Vagina (tissue), 2 donors: ENCODE measurements at regions not wholly inside any gene's neighbourhood (a gene's known extent, or its start where the extent isn't known, plus 50 kb on each side); places are given as distances from the start of the nearest gene placed in this dataset.

Experiments used
- DNase-seq, 2 donors: peaks; one replicate each; pipeline ENCODE4 v3.0.0-alpha.2; 2017; ENCODE audit errors: extremely low spot score in 2 of 2
- H3K27ac ChIP-seq: fragments of 200-600 bp; sonication (generic); one replicate; pipeline ENCODE4 v1.5.1; 2019
- H3K27me3 ChIP-seq: fragments of 200-600 bp; sonication (generic); one replicate; pipeline ENCODE4 v1.5.1; 2019
- H3K36me3 ChIP-seq, 2 donors: fragments of 200-600 bp; sonication (generic); one replicate each; pipeline ENCODE4 v1.5.1; 2017 to 2019
- H3K4me1 ChIP-seq: fragments of 200-600 bp; sonication (generic); one replicate; pipeline ENCODE4 v1.5.1; 2019
- H3K4me3 ChIP-seq, 2 donors: fragments of 200-600 bp; sonication (generic); 1 replicate in 1 of 2; 2 replicates in 1 of 2; pipeline ENCODE4 v1.5.1; 2016 to 2019
- H3K9me3 ChIP-seq: fragments of 200-600 bp; sonication (generic); one replicate; pipeline ENCODE4 v1.5.1; 2019
- POLR2A ChIP-seq, 2 donors: fragments of 450-650 bp; IDR thresholded peaks; one replicate each; pipeline ENCODE4 v1.6.1; 2017; ENCODE audit warnings: antibody characterized with exemption in 2 of 2, mild to moderate bottlenecking in 2 of 2, moderate library complexity in 2 of 2
- POLR2AphosphoS5 ChIP-seq, 2 donors: sonication (generic); formaldehyde crosslinking; IDR thresholded peaks; one replicate each; pipeline ENCODE4 v1.9.0; 2017; ENCODE audit warnings: antibody characterized with exemption in 2 of 2, mild to moderate bottlenecking in 2 of 2, low read depth in 1 of 2; ENCODE audit not compliant: insufficient read depth in 1 of 2
- intact Hi-C: fragments of 100-400 bp; cut with DNase I; formaldehyde crosslinking; loops from one replicate; pipeline ENCODE4 v1.15.1; 2023
- TF ChIP-seq, protein P1 (sequence below), 3 experiments: fragments of 450-650 bp in 2 of 3; fragments of 200-600 bp in 1 of 3; sonication (generic) in 1 of 3; IDR thresholded peaks; one replicate each; pipeline ENCODE4 v1.5.1; 2017 to 2019; ENCODE audit warnings: antibody characterized with exemption in 3 of 3, mild to moderate bottlenecking in 2 of 3, moderate library complexity in 2 of 3

DNA sequence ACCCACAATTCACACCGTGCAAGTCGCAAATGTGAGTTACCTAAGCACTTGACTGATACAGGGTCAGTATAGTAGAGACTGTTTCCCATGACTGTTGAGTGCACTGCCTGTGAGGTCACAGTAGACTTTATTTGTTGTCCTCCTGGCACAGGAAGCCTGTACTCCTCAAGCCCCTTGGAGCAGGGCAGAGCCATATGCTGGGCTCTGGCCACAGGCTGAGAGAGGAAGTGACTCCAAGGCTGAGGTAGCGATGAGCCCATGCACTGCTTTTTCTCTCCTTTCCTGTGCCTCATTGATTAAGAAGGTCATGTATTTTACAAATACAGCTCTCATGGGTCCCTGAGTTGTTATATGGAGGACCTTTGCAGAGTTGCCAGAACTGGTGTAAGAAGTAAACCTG, 287.7 kb downstream of the SRBD1 start:
- Histone ChIP-seq H3K36me3 (no peaks in the 10 kb centered on the region), H3K4me3 (no peak overlapping the region), H3K9me3 (no peaks in the 10 kb centered on the region), H3K4me1 (no peaks in the 10 kb centered on the region), H3K27me3 (no peaks in the 10 kb centered on the region), H3K27ac (no peak overlapping the region)
- intact Hi-C loops, result no loop called here
- TF ChIP-seq, protein P1, sequence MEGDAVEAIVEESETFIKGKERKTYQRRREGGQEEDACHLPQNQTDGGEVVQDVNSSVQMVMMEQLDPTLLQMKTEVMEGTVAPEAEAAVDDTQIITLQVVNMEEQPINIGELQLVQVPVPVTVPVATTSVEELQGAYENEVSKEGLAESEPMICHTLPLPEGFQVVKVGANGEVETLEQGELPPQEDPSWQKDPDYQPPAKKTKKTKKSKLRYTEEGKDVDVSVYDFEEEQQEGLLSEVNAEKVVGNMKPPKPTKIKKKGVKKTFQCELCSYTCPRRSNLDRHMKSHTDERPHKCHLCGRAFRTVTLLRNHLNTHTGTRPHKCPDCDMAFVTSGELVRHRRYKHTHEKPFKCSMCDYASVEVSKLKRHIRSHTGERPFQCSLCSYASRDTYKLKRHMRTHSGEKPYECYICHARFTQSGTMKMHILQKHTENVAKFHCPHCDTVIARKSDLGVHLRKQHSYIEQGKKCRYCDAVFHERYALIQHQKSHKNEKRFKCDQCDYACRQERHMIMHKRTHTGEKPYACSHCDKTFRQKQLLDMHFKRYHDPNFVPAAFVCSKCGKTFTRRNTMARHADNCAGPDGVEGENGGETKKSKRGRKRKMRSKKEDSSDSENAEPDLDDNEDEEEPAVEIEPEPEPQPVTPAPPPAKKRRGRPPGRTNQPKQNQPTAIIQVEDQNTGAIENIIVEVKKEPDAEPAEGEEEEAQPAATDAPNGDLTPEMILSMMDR (IDR thresholded peaks at IDR 0.05), result no peak
- TF ChIP-seq POLR2AphosphoS5 (IDR thresholded peaks at IDR 0.05; ENCODE audit: insufficient read depth in 1 of 2, low read depth in 1 of 2), result no peak
- TF ChIP-seq POLR2A (IDR thresholded peaks at IDR 0.05), result no peak
- no peak for DNase-seq

DNA sequence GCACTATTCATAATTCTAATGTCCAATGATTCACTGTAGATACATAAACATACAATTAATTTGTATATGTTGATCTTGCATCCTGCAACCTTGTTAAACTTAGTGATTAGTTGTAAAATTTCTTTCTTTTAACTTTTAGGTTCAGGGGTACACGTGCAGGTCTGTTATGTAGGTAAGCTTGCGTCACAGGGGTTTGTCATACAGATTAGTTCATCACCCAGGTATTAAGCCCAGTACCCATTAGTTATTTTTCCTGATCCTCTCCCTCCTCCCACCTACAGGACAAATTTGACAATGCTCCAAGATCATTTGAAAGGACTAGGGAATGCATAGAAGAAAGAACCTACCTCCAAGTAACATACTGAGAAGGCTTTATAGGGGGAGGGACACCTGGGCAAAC, 290.1 kb downstream of the SRBD1 start:
- H3K27me3 ChIP-seq, result no peaks in the 10 kb centered on the region
- H3K4me1 ChIP-seq, result no peaks in the 10 kb centered on the region
- H3K4me3 ChIP-seq, result no peak overlapping the region
- DNase-seq, result no peak
- no peaks in the 10 kb centered on the region for H3K36me3 ChIP-seq
- intact Hi-C loops, result no loop called here
- TF ChIP-seq POLR2AphosphoS5 (IDR thresholded peaks at IDR 0.05; ENCODE audit: insufficient read depth in 1 of 2, low read depth in 1 of 2), result no peak
- TF ChIP-seq, protein P1 (IDR thresholded peaks at IDR 0.05), result no peak
- TF ChIP-seq POLR2A (IDR thresholded peaks at IDR 0.05), result no peak
- H3K9me3 ChIP-seq, result no peaks in the 10 kb centered on the region
- no peak overlapping the region for H3K27ac ChIP-seq

DNA sequence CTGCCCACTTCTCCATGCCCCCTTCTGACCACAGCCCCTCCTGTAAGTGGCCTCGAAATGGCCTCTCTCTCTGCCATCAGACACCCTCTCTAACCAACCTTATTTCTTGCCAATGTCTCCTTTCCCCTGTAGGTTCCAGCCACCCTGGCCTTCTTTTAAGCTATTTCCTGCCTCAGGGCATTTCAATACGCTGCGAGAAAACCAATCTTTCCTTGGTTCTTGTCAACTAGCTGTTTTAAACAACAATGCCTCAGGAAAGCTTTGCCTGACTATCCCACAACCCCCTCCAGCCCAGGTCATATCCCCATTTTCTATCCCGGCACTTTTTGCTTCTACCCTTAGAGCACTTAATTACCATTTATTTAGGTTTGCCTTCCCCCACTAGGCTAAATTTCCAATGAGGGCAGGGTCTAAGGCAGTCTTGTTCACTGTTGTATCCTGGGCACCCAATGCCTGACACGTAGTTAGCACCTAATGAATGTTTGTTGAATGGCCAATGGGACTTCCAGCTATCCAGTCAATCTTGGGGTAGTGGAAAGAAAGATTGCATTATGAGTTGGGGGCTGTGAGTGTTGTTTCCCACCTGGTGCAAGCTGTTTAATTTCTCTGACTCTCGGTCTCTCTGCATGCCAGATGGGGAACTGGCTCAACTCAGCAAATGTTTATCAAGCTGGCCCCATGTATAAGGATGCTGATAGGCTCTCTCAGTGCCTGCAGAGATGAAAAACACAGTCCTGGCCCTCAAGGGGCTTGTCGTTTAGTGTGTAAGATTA, 291.2 kb downstream of the SRBD1 start:
- Histone ChIP-seq H3K9me3 (no peaks in the 10 kb centered on the region), H3K27me3 (no peaks in the 10 kb centered on the region), H3K4me1 (no peaks in the 10 kb centered on the region), H3K27ac (no peak overlapping the region), H3K36me3 (no peaks in the 10 kb centered on the region), H3K4me3 (no peak overlapping the region)
- TF ChIP-seq, protein P1 (IDR thresholded peaks at IDR 0.05), result no peak
- TF ChIP-seq POLR2AphosphoS5 (IDR thresholded peaks at IDR 0.05; ENCODE audit: insufficient read depth in 1 of 2, low read depth in 1 of 2), result no peak
- TF ChIP-seq POLR2A (IDR thresholded peaks at IDR 0.05), result no peak
- intact Hi-C loops, result no loop called here
- no peak for DNase-seq

DNA sequence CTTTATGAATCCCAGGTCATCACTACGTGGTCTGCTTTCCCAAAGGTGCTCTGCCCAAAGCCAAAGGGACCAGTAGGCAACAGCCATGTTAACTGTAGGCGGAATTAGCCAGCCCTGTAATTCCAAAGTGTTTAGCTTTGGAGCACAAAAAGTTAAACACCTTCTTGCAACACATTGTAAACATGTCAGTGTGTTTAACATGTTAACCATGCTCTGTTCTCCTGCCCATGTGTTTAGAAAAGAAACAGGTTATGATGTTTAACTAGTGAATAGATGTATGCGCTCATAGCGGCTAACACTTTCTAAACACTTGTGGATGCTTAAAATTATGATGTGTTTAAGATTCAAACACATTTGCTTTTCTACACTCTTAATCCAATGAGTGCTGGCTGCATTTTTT, 292.4 kb downstream of the SRBD1 start:
- Histone ChIP-seq H3K27ac (no peak overlapping the region), H3K9me3 (no peaks in the 10 kb centered on the region), H3K27me3 (no peaks in the 10 kb centered on the region), H3K4me3 (no peak overlapping the region), H3K36me3 (no peaks in the 10 kb centered on the region), H3K4me1 (no peaks in the 10 kb centered on the region)
- intact Hi-C loops, result no loop called here
- no peak for DNase-seq
- TF ChIP-seq POLR2AphosphoS5 (IDR thresholded peaks at IDR 0.05; ENCODE audit: insufficient read depth in 1 of 2, low read depth in 1 of 2), result no peak
- TF ChIP-seq POLR2A (IDR thresholded peaks at IDR 0.05), result no peak
- TF ChIP-seq, protein P1 (IDR thresholded peaks at IDR 0.05), result no peak

DNA sequence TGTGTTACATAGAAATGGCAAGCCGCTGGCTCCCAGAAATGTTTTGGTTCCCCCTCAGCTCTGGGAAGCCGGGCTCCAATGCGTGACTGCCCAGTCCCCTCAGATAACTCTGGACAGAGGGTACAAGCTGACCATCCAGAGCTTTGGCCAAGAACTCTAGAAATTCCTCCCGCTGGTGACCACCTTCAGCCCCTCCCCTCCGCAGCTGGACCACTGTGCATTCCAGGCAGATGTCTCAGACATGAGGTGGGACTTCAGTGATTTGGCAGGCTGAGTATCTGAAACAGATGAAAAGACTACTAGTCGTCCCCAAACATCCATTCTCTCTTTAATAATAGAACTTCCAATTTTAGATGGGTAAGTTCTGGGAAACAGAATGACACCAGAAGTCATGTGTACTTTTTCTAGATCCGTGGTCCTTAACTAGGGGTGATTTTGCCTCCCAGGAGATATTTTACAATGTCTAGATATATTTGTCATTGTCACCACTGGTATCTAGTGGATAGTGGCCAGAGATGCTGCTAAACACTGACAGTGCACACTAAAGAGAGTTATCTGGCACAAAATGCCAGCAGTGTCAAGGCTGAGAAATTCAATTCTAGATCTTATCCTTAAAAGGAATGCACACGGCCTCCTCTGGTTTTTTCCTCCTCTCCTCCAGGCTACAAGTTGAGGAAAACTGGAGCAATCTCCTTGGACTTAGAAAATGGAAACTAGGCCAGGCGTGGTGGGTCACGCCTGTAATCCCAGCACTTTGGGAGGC, 294.3 kb downstream of the SRBD1 start:
- no peaks in the 10 kb centered on the region for H3K9me3 ChIP-seq
- no peaks in the 10 kb centered on the region for H3K36me3 ChIP-seq
- TF ChIP-seq, protein P1 (IDR thresholded peaks at IDR 0.05), result no peak
- TF ChIP-seq POLR2A (IDR thresholded peaks at IDR 0.05) (no peak), POLR2AphosphoS5 (IDR thresholded peaks at IDR 0.05; ENCODE audit: insufficient read depth in 1 of 2, low read depth in 1 of 2) (no peak)
- no peak overlapping the region for H3K4me3 ChIP-seq
- H3K27me3 ChIP-seq, result no peaks in the 10 kb centered on the region
- H3K27ac ChIP-seq, result no peak overlapping the region
- DNase-seq, result no peak
- intact Hi-C loops, result no loop called here
- no peaks in the 10 kb centered on the region for H3K4me1 ChIP-seq
